Liver (tissue), 8 donors: ENCODE measurements at regions not wholly inside any gene's neighbourhood (a gene's known extent, or its start where the extent isn't known, plus 50 kb on each side); places are given as distances from the start of the nearest gene placed in this dataset.
A peak's percentile ranks its signal among the peaks of the same experiment; 100 is the strongest.

Experiments used
- DNase-seq: peaks from one replicate; pipeline ENCODE4 v3.0.0-alpha.2; 2017; ENCODE audit warnings: low spot score
- H3K27ac ChIP-seq, 2 donors: one replicate each; pipeline ENCODE4 v1.7.0; 2013; ENCODE audit warnings: inconsistent platforms in 2 of 2, low read length in 2 of 2, control low read depth in 1 of 2, low read depth in 1 of 2, mild to moderate bottlenecking in 1 of 2
- H3K27me3 ChIP-seq, 4 donors: one replicate each; pipeline versions ENCODE4 v1.6.1 to v1.7.0; 2013; ENCODE audit warnings: low read length in 3 of 4, inconsistent platforms in 1 of 4, mild to moderate bottlenecking in 1 of 4, moderate library complexity in 1 of 4; ENCODE audit not compliant: control insufficient read depth in 4 of 4, insufficient read depth in 4 of 4
- H3K36me3 ChIP-seq, 4 donors: one replicate each; pipeline versions ENCODE4 v1.6.1 to v1.7.0; 2013; ENCODE audit warnings: low read length in 3 of 4, mild to moderate bottlenecking in 3 of 4, low read depth in 1 of 4, moderate library complexity in 1 of 4; ENCODE audit not compliant: control insufficient read depth in 4 of 4, insufficient read depth in 3 of 4
- H3K4me1 ChIP-seq, 4 donors: one replicate each; pipeline versions ENCODE4 v1.6.1 to v1.7.0; 2013; ENCODE audit warnings: low read length in 3 of 4, mild to moderate bottlenecking in 3 of 4, moderate library complexity in 1 of 4; ENCODE audit not compliant: control insufficient read depth in 4 of 4, insufficient read depth in 4 of 4
- H3K4me3 ChIP-seq, 3 donors: one replicate each; pipeline versions ENCODE4 v1.6.1 to v1.7.0; 2013; ENCODE audit warnings: low read length in 3 of 3, control low read depth in 1 of 3, low read depth in 1 of 3, mild to moderate bottlenecking in 1 of 3
- H3K9ac ChIP-seq, 2 donors: one replicate each; pipeline ENCODE4 v1.7.0; 2013; ENCODE audit warnings: low read length in 2 of 2, mild to moderate bottlenecking in 2 of 2, moderate library complexity in 2 of 2, control low read depth in 1 of 2, low read depth in 1 of 2
- H3K9me3 ChIP-seq, 4 donors: one replicate each; pipeline versions ENCODE4 v1.6.1 to v1.7.0; 2013; ENCODE audit warnings: low read length in 3 of 4; ENCODE audit not compliant: control insufficient read depth in 4 of 4
- EGR1 ChIP-seq, 2 donors: IDR thresholded peaks; 2 replicates each; pipeline ENCODE4 v1.6.1; 2016 to 2018; ENCODE audit warnings: antibody characterized with exemption in 2 of 2, low read depth in 2 of 2
- FOXA2 ChIP-seq: IDR thresholded peaks from 2 replicates; pipeline ENCODE4 v1.6.1; 2016; ENCODE audit warnings: antibody characterized with exemption
- HNF4A ChIP-seq, 2 donors: conservative IDR thresholded peaks; 2 replicates each; pipeline ENCODE4 v1.6.1; 2016; ENCODE audit warnings: antibody characterized with exemption in 2 of 2, mild to moderate bottlenecking in 2 of 2
- NR2F2 ChIP-seq: IDR thresholded peaks from 2 replicates; pipeline ENCODE4 v1.6.1; 2016; ENCODE audit warnings: antibody characterized with exemption
- RAD21 ChIP-seq, 2 donors: IDR thresholded peaks; 2 replicates each; pipeline ENCODE4 v1.6.1; 2016; ENCODE audit warnings: antibody characterized with exemption in 2 of 2, mild to moderate bottlenecking in 2 of 2
- RXRA ChIP-seq, 2 donors: IDR thresholded peaks; 2 replicates each; pipeline ENCODE4 v1.6.1; 2017 to 2018; ENCODE audit warnings: antibody characterized with exemption in 2 of 2, mild to moderate bottlenecking in 1 of 2
- TAF1 ChIP-seq: conservative IDR thresholded peaks from 2 replicates; pipeline ENCODE4 v1.6.1; 2016; ENCODE audit warnings: antibody characterized with exemption, mild to moderate bottlenecking
- YY1 ChIP-seq: IDR thresholded peaks from 2 replicates; pipeline ENCODE4 v1.6.1; 2016; ENCODE audit warnings: antibody characterized with exemption, mild to moderate bottlenecking
- WGBS: extraction: QIAGEN DNeasy Blood & Tissue Kit; methylation state at CpG from one replicate; pipeline ENCODE4 v1.1.7; 2013; 5-methylcytosine and 5-hydroxymethylcytosine counted together
- TF ChIP-seq, protein P1 (sequence below): IDR thresholded peaks from 2 replicates; pipeline ENCODE4 v1.6.1; 2016; ENCODE audit warnings: antibody characterized with exemption
- TF ChIP-seq, protein P2 (sequence below): fragments of 150-350 bp; IDR thresholded peaks from 2 replicates; pipeline ENCODE4 v1.5.1; 2017; ENCODE audit warnings: improper control_type of control experiment, low read depth, low read length; ENCODE audit not compliant: missing input control
- donor health status: healthy.
- donor health status: healthy.
- donor health status: healthy.
- donor health status: healthy.
- donor health status: healthy.

DNA sequence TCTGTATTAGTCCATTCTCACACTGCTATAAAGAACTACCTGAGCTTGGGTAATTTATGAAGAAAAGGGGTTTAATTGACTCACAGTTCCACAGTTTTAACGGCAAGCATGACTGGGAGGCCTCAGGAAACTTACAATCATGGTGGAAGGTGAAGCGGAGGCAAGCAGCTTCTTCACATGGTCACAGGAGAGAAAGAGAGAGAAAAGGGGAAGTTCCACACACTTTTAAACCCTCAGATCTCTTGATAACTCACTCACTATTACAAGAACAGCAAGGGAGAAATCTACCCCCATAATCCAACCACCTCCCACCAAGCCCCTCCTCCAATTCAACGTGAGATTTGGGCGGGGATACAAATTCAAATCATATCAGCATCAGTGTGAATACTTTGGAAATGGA is 133.4 kb upstream of the SLC30A5 start:
- no peak for DNase-seq
- WGBS = 81% methylated on average over 4 of the region's 4 CpGs

DNA sequence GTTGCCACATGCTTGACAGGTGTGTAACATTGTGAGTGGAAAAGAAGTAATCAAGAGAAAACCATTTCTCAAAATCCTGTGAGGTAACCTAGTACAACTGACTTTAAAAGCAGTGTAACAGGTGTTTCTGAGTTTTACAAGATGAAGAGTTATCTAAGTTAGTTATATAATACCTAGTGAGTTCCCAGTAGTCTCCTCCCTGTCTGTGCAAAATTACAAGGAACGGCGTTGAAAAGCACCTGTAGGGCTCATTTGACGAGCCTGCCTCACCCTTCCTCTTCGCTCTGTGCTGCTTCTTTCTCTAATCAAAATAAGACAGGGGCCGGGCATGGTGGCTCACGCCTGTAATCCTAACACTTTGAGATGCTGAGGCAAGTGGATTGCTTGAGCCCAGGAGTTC is 132.9 kb upstream of the SLC30A5 start:
- H3K27me3 ChIP-seq = no peaks in the 10 kb centered on the region
- TF ChIP-seq, protein P1, sequence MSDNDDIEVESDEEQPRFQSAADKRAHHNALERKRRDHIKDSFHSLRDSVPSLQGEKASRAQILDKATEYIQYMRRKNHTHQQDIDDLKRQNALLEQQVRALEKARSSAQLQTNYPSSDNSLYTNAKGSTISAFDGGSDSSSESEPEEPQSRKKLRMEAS = no peak
- TF ChIP-seq TAF1 = no peak
- H3K4me3 ChIP-seq = no peak overlapping the region
- 77% methylated on average over 6 of the region's 6 CpGs for WGBS
- no peaks in the 10 kb centered on the region for H3K9me3 ChIP-seq
- H3K9ac ChIP-seq = no peak overlapping the region
- H3K36me3 ChIP-seq = no peaks in the 10 kb centered on the region
- no peak overlapping the region for H3K27ac ChIP-seq
- DNase-seq = no peak
- H3K4me1 ChIP-seq = peaks cover 4 to 23% (median 18%) of the 10 kb centered on the region in 4 donors

More for the DNA sequence above, 133.4 kb upstream of the SLC30A5 start:
- Histone ChIP-seq H3K4me3 (no peak overlapping the region), H3K36me3 (no peaks in the 10 kb centered on the region), H3K27me3 (no peaks in the 10 kb centered on the region), H3K27ac (no peak overlapping the region), H3K4me1 (peaks cover 4 to 23% (median 18%) of the 10 kb centered on the region in 4 donors), H3K9me3 (no peaks in the 10 kb centered on the region), H3K9ac (no peak overlapping the region)
- TF ChIP-seq EGR1 (IDR thresholded peaks at IDR 0.05; ENCODE audit: low read depth in 2 of 2) = no peak

DNA sequence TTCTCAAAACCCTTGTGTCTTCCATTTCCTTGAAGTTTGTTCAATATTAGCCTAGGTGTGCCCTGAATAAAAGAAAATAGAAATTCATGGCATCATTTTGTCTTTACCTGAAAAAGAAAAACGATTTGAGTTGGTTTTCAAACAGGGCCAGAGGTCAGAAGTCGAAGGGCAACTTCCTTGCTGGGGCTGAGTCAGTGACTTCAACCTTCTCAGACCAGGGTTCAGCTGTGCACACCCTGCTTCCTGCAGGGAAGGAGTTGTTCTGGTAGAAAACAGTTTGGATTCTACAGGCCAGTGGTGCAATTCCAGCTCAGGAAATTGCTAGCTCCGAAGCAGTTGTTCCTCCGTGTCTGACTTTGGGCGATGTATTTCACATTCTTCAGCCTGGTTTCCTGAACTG is 132.1 kb upstream of the SLC30A5 start:
- Histone ChIP-seq H3K4me1 (peaks cover 4 to 23% (median 18%) of the 10 kb centered on the region in 4 donors), H3K36me3 (no peaks in the 10 kb centered on the region), H3K9ac (no peak overlapping the region), H3K4me3 (no peak overlapping the region), H3K9me3 (no peaks in the 10 kb centered on the region), H3K27me3 (no peaks in the 10 kb centered on the region), H3K27ac (no peak overlapping the region)
- TF ChIP-seq NR2F2 = peak; percentile 55
- TF ChIP-seq RXRA (IDR thresholded peaks at IDR 0.05) = no peak
- peak; percentile 6 to 43 for TF ChIP-seq HNF4A (conservative IDR thresholded peaks at IDR 0.05)
- WGBS = 75% methylated on average over 5 of the region's 5 CpGs
- DNase-seq = no peak

DNA sequence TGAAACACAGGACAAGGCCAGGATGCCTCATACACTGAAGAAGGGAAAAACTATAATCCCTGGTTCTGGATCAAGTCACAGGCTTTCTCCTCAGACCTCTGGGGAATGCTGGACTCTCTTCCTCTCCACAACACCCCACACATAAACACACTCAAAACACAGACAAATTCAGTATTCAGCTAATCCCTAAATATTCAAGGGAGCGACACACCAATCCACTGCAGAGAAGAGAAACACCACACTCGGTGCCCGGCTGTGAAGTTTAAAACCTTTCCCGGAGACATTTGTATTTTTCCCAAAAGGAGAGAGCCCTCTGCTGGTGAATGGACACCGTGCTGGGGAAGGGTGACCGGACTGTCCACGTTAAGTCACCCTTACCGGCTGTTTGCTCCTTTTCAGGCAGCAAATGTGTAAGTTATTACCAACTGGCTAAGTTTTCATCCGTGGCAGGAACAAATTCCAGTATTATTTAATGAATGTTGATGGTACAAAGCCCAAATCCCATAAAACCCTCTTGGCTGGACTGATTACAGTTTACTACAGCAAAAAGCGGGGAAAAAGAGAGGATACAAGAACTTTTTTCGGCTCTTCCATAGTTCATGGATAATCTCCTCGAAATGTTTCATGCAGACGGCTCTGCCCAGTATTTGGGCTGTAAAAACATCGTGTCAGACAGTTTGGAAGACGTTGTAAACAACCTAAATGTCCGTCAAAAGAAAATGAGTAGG is 130.9 kb upstream of the SLC30A5 start:
- Histone ChIP-seq H3K36me3 (no peaks in the 10 kb centered on the region), H3K9ac (peak overlapping the region; percentile 4 to 45), H3K4me1 (peaks cover 4 to 16% (median 12%) of the 10 kb centered on the region in 4 donors), H3K27ac (peak overlapping the region in 1 of 2 donors; percentile 48), H3K9me3 (no peaks in the 10 kb centered on the region), H3K27me3 (no peaks in the 10 kb centered on the region), H3K4me3 (no peak overlapping the region)
- DNase-seq = peak; percentile 57
- TF ChIP-seq RXRA (IDR thresholded peaks at IDR 0.05) (peak in 1 of 2 donors; percentile 7), RAD21 (IDR thresholded peaks at IDR 0.05) (peak; percentile 93 to 98), NR2F2 (no peak), YY1 (peak; percentile 30), FOXA2 (no peak)
- TF ChIP-seq, protein P2, sequence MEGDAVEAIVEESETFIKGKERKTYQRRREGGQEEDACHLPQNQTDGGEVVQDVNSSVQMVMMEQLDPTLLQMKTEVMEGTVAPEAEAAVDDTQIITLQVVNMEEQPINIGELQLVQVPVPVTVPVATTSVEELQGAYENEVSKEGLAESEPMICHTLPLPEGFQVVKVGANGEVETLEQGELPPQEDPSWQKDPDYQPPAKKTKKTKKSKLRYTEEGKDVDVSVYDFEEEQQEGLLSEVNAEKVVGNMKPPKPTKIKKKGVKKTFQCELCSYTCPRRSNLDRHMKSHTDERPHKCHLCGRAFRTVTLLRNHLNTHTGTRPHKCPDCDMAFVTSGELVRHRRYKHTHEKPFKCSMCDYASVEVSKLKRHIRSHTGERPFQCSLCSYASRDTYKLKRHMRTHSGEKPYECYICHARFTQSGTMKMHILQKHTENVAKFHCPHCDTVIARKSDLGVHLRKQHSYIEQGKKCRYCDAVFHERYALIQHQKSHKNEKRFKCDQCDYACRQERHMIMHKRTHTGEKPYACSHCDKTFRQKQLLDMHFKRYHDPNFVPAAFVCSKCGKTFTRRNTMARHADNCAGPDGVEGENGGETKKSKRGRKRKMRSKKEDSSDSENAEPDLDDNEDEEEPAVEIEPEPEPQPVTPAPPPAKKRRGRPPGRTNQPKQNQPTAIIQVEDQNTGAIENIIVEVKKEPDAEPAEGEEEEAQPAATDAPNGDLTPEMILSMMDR = peak; percentile 88
- whole genome bisulfite sequencing = 31% methylated on average over 16 of the region's 16 CpGs
